HCT116 (cell line): ENCODE measurements at regions not wholly inside any gene's neighbourhood (a gene's known extent, or its start where the extent isn't known, plus 50 kb on each side); places are given as distances from the start of the nearest gene placed in this dataset.

Source experiments
- CTCF ChIP-seq, 3 experiments: fragments of 200-600 bp in 1 of 3; sonication (generic) in 1 of 3; IDR thresholded peaks in 2 of 3; conservative IDR thresholded peaks in 1 of 3; 2 replicates each; pipeline ENCODE4 v1.5.1; 2012 to 2017; ENCODE audit warnings: low read depth in 2 of 3, low read length in 2 of 3, antibody characterized with exemption in 1 of 3, borderline replicate concordance in 1 of 3, control low read depth in 1 of 3, mild to moderate bottlenecking in 1 of 3, mixed read lengths in 1 of 3, mixed run types in 1 of 3, moderate library complexity in 1 of 3; ENCODE audit not compliant: insufficient read depth in 1 of 3
- EZH2 ChIP-seq: fragments of 200-600 bp; sonication (generic); IDR thresholded peaks from 2 replicates; pipeline ENCODE4 v1.6.1; 2017; ENCODE audit warnings: antibody characterized with exemption, mixed run types
- POLR2A ChIP-seq: IDR thresholded peaks from 2 replicates; pipeline ENCODE4 v1.7.0; 2011; ENCODE audit warnings: borderline replicate concordance; ENCODE audit not compliant: insufficient read depth, insufficient read length; ENCODE audit errors: extremely low read depth
- REST ChIP-seq: IDR thresholded peaks from 2 replicates; pipeline ENCODE4 v1.6.1; 2012; ENCODE audit warnings: low read depth
- SP1 ChIP-seq: IDR thresholded peaks from 2 replicates; pipeline ENCODE4 v1.6.1; 2012; ENCODE audit warnings: low read depth
- YY1 ChIP-seq: IDR thresholded peaks from 2 replicates; pipeline ENCODE4 v1.6.1; 2011; ENCODE audit warnings: low read length, low read depth, moderate library complexity, mild to moderate bottlenecking; ENCODE audit not compliant: insufficient replicate concordance; ENCODE audit errors: extremely low read depth

GRCh38 chr15:56568466-56569167, 103.7 kb upstream of the MNS1 start:
- TF ChIP-seq CTCF (IDR thresholded peaks at IDR 0.05 in 2 of 3, conservative IDR thresholded peaks at IDR 0.05 in 1 of 3; ENCODE audit: borderline replicate concordance in 1 of 3, insufficient read depth in 1 of 3, low read depth in 2 of 3, low read length in 2 of 3), result no peak
- no peak for TF ChIP-seq EZH2
- TF ChIP-seq POLR2A, result no peak
- no peak for TF ChIP-seq REST
- no peak for TF ChIP-seq YY1
- TF ChIP-seq SP1, result no peak
